Tibial artery (tissue), 4 donors: ENCODE measurements at regions not wholly inside any gene's neighbourhood (a gene's known extent, or its start where the extent isn't known, plus 50 kb on each side); places are given as distances from the start of the nearest gene placed in this dataset.

ENCODE experiments used
- DNase-seq, 2 donors: peaks; one replicate each; pipeline ENCODE4 v3.0.0-alpha.2; 2019
- H3K27ac ChIP-seq, 2 donors: fragments of 200-600 bp; sonication (generic) in 1 of 2; 1 replicate in 1 of 2; 2 replicates in 1 of 2; pipeline ENCODE4 v1.5.1; 2018 to 2019; ENCODE audit warnings: mild to moderate bottlenecking in 1 of 2
- H3K27me3 ChIP-seq, 2 donors: fragments of 200-600 bp; sonication (generic) in 1 of 2; one replicate each; pipeline versions ENCODE4 v1.5.1 to v1.6.0; 2016 to 2019
- H3K36me3 ChIP-seq, 3 donors: fragments of 200-600 bp; sonication (generic) in 2 of 3; one replicate each; pipeline ENCODE4 v1.5.1; 2016 to 2019; ENCODE audit warnings: mild to moderate bottlenecking in 2 of 3
- H3K4me1 ChIP-seq, 4 donors: fragments of 200-600 bp; sonication (generic) in 2 of 4; 1 replicate in 3 of 4; 2 replicates in 1 of 4; pipeline ENCODE4 v1.5.1; 2016 to 2019
- H3K4me3 ChIP-seq, 2 donors: fragments of 200-600 bp; sonication (generic) in 1 of 2; 1 replicate in 1 of 2; 2 replicates in 1 of 2; pipeline ENCODE4 v1.5.1; 2018 to 2019; ENCODE audit warnings: mild to moderate bottlenecking in 2 of 2
- H3K9me3 ChIP-seq, 3 donors: fragments of 200-600 bp; sonication (generic) in 1 of 3; one replicate each; pipeline ENCODE4 v1.5.1; 2016 to 2019
- intact Hi-C: fragments of 100-400 bp; cut with DNase I; formaldehyde crosslinking; loops from one replicate; pipeline ENCODE4 v1.15.0; 2023; ENCODE audit warnings: low total_unique reads
- TF ChIP-seq, protein P1 (sequence below), 2 experiments: fragments of 200-600 bp in 1 of 2; fragments of 450-650 bp in 1 of 2; IDR thresholded peaks; one replicate each; pipeline ENCODE4 v1.5.1; 2017 to 2019; ENCODE audit warnings: antibody characterized with exemption in 2 of 2, mild to moderate bottlenecking in 1 of 2, moderate library complexity in 1 of 2

- TF ChIP-seq, protein P1, sequence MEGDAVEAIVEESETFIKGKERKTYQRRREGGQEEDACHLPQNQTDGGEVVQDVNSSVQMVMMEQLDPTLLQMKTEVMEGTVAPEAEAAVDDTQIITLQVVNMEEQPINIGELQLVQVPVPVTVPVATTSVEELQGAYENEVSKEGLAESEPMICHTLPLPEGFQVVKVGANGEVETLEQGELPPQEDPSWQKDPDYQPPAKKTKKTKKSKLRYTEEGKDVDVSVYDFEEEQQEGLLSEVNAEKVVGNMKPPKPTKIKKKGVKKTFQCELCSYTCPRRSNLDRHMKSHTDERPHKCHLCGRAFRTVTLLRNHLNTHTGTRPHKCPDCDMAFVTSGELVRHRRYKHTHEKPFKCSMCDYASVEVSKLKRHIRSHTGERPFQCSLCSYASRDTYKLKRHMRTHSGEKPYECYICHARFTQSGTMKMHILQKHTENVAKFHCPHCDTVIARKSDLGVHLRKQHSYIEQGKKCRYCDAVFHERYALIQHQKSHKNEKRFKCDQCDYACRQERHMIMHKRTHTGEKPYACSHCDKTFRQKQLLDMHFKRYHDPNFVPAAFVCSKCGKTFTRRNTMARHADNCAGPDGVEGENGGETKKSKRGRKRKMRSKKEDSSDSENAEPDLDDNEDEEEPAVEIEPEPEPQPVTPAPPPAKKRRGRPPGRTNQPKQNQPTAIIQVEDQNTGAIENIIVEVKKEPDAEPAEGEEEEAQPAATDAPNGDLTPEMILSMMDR (IDR thresholded peaks at IDR 0.05) = no peak
- Histone ChIP-seq H3K4me3 (no peak overlapping the region), H3K9me3 (no peaks in the 10 kb centered on the region), H3K4me1 (no peaks in the 10 kb centered on the region), H3K36me3 (no peaks in the 10 kb centered on the region), H3K27ac (no peak overlapping the region), H3K27me3 (no peaks in the 10 kb centered on the region)
- no peak for DNase-seq
- intact Hi-C loops = no loop called here
Observed at GRCh38 chr5:4570047-4570995, 569.8 kb upstream of the ADAMTS16 start.

- TF ChIP-seq, protein P1 (IDR thresholded peaks at IDR 0.05) = no peak
- no peak overlapping the region for H3K4me3 ChIP-seq
- no peaks in the 10 kb centered on the region for H3K27me3 ChIP-seq
- DNase-seq = no peak
- no peak overlapping the region for H3K27ac ChIP-seq
- no peaks in the 10 kb centered on the region for H3K9me3 ChIP-seq
- intact Hi-C loops = no loop called here
- H3K36me3 ChIP-seq = no peaks in the 10 kb centered on the region
- H3K4me1 ChIP-seq = no peaks in the 10 kb centered on the region
Observed at GRCh38 chr5:4571248-4571948, 568.7 kb upstream of the ADAMTS16 start.

DNA sequence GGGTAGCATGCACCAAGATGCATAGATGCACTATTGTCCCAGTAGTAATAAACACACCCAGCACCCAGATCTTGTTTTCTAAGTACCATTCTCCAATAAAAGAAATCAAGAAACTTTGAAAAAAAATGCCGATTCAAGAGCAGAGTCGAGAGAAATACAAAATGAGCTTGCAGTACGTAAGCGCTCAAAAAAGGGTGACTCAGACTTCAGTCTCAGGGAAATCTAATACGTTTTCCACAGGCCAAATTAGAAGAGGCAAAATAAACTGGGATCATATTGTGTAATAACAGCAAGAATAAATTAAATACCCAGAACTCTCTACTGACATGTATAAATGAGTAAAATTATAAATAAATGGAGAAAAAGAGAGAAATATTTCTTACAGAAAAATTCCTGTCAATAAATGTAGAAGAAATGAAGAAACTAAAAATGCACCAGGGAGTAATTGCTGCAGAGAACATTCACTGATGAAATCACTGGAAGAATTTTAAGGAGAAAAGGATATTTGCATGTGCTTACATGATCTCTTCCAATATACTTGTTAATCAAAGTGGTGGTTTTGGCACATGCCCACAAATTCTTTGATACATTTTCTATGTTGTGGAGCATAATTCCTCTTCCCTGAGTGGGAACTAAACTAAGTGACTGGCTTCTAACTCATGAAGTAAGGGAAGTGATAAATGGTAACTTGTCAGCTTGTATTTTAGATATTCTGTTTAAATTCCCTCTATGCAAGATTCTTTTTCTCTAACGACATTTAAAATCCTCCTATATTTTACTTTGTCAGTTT is 567.6 kb upstream of the ADAMTS16 start:
- no peaks in the 10 kb centered on the region for H3K4me1 ChIP-seq
- no peak for DNase-seq
- no peaks in the 10 kb centered on the region for H3K36me3 ChIP-seq
- intact Hi-C loops = no loop called here
- no peak overlapping the region for H3K4me3 ChIP-seq
- H3K9me3 ChIP-seq = no peaks in the 10 kb centered on the region
- TF ChIP-seq, protein P1 (IDR thresholded peaks at IDR 0.05) = no peak
- no peaks in the 10 kb centered on the region for H3K27me3 ChIP-seq
- H3K27ac ChIP-seq = no peak overlapping the region

- no peaks in the 10 kb centered on the region for H3K4me1 ChIP-seq
- H3K9me3 ChIP-seq = peaks cover 0 to 2% (median 0%) of the 10 kb centered on the region in 3 donors
- H3K27me3 ChIP-seq = no peaks in the 10 kb centered on the region
- H3K27ac ChIP-seq = no peak overlapping the region
- intact Hi-C loops = no loop called here
- no peaks in the 10 kb centered on the region for H3K36me3 ChIP-seq
- no peak overlapping the region for H3K4me3 ChIP-seq
- TF ChIP-seq, protein P1 (IDR thresholded peaks at IDR 0.05) = no peak
- DNase-seq = no peak
Observed at GRCh38 chr5:4575608-4576007, 564.5 kb upstream of the ADAMTS16 start.

- TF ChIP-seq, protein P1 (IDR thresholded peaks at IDR 0.05) = no peak
- no peak overlapping the region for H3K27ac ChIP-seq
- DNase-seq = no peak
Observed at GRCh38 chr5:4576161-4576748, 563.9 kb upstream of the ADAMTS16 start.

More at GRCh38 chr5:4576161-4576748, 563.9 kb upstream of the ADAMTS16 start:
- no peaks in the 10 kb centered on the region for H3K36me3 ChIP-seq
- intact Hi-C loops = no loop called here
- no peak overlapping the region for H3K4me3 ChIP-seq
- H3K9me3 ChIP-seq = peaks cover 0 to 5% (median 0%) of the 10 kb centered on the region in 3 donors
- no peaks in the 10 kb centered on the region for H3K27me3 ChIP-seq
- H3K4me1 ChIP-seq = no peaks in the 10 kb centered on the region
